ENCODE measurements at regions not wholly inside any gene's neighbourhood (a gene's known extent, or its start where the extent isn't known, plus 50 kb on each side); places are given as distances from the start of the nearest gene placed in this dataset.

- DNase-seq, result no peak
Observed at GRCh38 chr12:94777936-94778335, 127.6 kb upstream of the TMCC3 start.

DNA sequence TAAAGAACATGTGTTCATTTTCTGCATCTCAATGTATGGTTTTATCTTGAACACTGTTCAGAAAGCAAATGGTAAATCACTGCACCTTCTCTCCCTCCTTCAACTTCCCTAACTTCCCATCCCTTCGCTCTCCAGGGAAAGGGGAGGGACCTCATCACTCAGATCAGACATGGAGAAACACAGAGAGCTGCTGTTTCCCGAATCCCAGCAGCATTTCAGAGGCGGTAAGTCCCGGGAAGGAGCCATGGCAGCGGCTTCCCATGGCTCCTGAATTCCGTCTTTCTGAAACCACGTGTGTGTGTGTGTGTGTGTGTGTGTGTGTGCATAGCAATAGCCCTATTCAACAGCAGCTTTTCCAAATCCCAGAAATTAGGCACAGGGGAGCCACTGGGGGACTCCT is 125.4 kb upstream of the TMCC3 start:
- DNase-seq, result no peak

DNA sequence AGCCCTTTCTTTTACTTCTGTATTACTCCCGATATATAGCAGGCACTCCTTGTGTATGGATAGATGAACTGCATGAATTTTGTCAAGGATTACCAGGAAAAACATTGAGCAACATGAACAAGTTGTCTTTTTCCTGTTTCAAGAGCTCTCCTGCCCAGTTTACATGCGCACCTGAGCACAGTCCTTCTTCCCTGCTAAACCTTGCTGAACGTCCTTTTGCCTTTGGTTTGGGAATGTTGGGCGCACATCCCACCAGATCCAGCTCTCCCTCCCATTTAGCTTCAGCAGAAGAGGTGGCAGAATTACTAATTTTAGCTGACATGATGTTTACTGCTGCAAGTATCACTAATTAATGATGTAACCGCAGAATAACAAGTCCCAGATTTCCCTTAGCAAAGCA is 121.4 kb upstream of the TMCC3 start:
- no peak for DNase-seq

GRCh38 chr12:94771199-94771598 is 120.8 kb upstream of the TMCC3 start:
- DNase-seq, result no peak

DNA sequence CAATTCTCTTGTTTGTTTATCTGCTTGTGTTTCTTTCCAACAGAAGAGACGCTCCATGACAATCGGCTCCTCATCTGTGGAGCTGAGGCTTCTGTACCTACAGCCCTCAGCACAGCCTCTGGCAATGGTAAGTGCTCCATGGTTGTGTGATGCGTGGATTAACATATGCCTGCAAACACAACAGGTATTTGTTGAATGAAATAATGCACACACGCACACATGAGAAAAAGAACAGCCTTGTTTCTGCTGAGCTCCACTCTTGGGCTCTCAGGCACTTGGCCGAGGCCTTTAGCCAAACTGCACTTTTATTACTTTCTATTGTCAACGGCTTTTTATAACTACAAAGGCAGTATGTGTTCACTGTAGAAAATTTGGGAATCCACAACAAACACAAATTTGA is 120.4 kb upstream of the TMCC3 start:
- no peak for DNase-seq

GRCh38 chr12:94769776-94770759 is 119.7 kb upstream of the TMCC3 start:
- no peak for DNase-seq

- DNase-seq, result no peak
Observed at GRCh38 chr12:94769047-94769420, 118.7 kb upstream of the TMCC3 start.

- no peak for DNase-seq
Observed at GRCh38 chr12:94768398-94769046, 118.2 kb upstream of the TMCC3 start.

- DNase-seq, result no peak
Observed at GRCh38 chr12:94767956-94768355, 117.6 kb upstream of the TMCC3 start.

DNA sequence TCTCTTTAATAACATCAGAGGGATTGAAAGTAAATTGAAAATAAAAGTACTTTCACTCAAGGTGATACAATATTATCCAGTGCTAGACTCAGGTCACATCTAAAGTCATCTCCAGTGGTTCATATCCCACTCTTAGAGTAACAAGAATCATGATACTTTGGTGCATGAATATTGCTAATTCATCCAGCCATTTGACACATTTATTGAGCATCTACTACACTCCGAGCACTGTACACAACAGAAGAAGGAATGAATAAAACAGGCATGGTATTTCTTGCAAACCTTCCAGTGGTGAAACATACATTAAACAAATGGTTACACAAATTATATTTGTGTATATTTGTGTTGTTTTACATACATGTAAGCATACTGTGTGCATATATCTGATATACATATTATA is 116.0 kb upstream of the TMCC3 start:
- no peak for DNase-seq

DNA sequence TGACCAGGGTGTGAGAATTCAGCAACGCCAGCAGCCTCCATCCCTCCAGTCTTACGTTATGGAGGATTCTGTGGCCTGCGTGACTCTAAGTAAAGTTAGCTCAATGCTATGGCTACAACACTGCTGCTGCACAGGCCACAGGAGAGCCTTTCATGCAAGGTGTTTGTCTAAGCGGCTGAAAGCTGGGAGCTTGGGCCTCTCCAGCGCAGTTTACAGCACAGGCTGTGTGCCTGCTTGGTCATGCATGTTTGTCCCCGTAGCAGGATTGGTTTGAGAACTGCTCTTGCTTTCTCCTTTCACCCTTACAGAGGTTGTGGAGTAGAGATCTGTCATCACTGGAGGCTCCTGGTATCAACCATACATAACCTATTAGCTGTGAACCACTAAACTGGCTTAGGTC is 113.1 kb upstream of the TMCC3 start:
- peak in 1 of 5 experiments; percentile 2 for DNase-seq

DNA sequence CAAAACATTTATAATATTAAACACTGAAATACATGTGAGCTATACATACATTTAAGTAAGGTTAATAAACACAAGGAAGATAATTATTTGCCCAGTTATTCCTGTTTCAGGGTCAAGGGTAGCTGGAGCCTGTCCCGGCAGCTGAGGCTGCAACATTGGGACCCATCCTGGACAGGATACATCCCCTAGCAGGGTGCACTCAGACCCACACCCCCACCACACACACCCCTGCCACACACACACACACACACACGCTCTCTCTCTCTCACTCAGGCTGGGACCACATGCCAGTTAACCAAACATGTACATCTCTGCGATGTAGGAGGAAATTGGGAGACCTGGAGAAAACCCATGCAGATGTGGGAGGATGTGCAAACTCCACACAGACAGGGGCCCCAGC is 112.6 kb upstream of the TMCC3 start:
- DNase-seq, result peak in 1 of 5 experiments; percentile 43

- DNase-seq, result peak in 1 of 5 experiments; percentile 86
Observed at GRCh38 chr12:94762259-94762942, 112.0 kb upstream of the TMCC3 start.

GRCh38 chr12:94761559-94761958 is 111.2 kb upstream of the TMCC3 start:
- DNase-seq, result peak in 1 of 5 experiments; percentile 8

DNA sequence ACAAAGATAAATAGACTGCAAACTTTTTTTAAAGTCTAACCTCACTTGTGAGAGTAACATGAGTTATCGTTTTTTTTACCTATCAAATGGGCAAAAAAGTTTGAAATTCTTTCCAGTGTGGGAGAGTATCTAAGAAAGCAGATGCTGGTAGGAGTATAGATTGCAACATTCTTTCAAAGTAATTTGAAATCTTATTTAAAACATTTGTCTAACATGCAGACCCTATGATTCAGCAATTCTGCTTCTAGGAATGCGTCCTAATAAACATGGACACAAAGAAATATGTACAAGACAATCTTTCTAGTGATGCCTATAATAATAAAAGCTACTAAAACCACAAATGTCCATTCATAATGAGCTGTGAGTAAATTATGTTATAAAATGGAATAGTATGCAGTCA is 110.4 kb upstream of the TMCC3 start:
- no peak for DNase-seq

DNA sequence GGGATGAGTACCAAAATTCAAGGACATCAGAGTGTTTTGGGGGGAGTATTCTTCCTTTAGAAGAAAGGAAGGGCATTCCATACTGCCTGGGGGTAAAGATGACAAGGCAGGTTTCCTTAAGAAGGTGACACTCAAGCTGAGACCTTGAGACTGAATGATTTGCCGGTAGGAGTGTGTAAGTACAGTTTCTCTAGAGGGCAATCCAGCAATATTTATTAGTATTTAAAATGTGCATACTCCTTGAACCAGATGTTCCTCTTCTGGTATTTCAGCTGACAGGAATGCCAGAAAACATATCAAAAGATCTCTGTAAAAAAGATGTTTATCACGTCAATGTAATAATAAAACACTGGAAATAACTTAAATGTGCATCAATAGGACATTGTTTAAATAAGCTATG is 106.4 kb upstream of the TMCC3 start:
- DNase-seq, result no peak

GRCh38 chr12:94755598-94755997 is 105.2 kb upstream of the TMCC3 start:
- no peak for DNase-seq

DNA sequence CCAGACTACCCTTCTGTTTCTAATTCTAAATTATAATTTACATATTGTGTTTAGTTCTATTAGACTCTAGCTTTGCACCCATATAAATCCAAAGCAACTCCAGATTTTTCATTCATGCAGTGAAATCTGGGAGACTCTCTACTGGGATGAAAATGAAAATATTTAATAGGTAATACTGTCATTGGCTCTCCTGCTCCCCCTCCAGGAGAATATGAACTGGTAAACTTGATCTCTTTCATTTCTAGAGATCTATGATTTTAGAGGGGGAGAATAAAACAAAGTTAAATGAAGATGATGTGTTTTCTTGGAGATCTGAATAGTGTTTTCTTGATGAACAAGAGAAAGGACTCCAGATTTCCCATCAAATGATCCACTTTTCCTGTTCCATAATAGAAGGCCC is 104.3 kb upstream of the TMCC3 start:
- DNase-seq, result no peak

DNA sequence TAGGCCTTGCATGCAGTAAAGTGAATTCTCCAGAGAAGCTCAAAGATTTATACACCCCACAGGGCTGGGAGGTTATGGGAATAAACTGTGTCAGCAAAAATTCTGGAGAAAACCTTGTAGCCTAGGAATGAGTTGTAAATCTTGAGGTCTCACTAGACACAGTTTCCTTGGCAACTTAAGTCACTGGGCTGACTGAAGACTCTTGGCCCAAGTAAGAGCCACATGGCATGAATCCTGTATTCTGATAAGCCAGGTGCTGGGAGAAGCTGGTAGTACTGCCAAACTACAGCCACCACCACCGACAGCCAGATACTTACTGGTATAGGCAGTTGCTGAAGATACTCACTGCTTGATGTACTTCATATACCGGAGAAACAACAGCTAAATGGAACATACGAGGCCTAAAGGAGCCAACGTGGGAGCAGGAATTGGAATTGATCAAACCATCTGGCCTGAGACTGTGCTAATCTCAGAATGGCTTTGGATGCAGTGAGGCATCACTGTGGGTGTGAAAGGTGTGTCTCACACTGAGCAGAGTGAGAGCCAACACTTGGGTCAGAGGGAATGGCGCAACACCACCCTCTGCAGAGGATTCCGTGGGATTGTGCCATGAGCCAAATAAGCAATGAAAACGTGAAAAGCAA is 102.8 kb upstream of the TMCC3 start:
- DNase-seq, result no peak

- no peak for DNase-seq
Observed at GRCh38 chr12:94750864-94751263, 100.5 kb upstream of the TMCC3 start.

GRCh38 chr12:94749890-94750289 is 99.5 kb upstream of the TMCC3 start:
- no peak for DNase-seq

DNA sequence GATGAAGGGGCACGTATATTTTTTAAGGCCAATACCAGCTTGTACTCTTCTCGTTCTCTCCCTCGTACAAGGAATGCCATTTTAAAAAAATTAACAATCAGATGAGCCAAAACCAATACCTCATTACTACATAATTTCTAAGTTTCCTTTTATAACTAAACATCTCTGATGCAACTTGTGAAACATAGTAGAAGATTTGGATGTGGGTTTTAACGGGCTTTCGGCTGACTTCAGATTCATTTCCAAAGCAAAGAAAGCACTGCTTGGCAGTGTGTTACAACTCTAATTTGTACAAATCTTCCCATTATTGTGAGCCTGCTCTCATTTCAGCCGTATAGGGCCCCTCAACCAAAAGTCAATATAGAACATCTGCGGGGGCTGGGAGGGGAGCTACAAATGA is 99.1 kb upstream of the TMCC3 start:
- DNase-seq, result no peak

Data from T-helper 2 cell (primary cell).